GM23248 (cell line): ENCODE measurements at regions not wholly inside any gene's neighbourhood (a gene's known extent, or its start where the extent isn't known, plus 50 kb on each side); places are given as distances from the start of the nearest gene placed in this dataset.
"Not testable (repeated sequence)": the region's sequence is repeated elsewhere in the genome, so short reads cannot be mapped to it uniquely, and the experiment has no call there.

Source experiments
- DNase-seq: peaks from one replicate; pipeline ENCODE4 v3.0.0-alpha.2; 2015
- H2AFZ ChIP-seq: fragments of 200-600 bp; sonication (generic); 2 replicates; pipeline ENCODE4 v1.6.1; 2016; ENCODE audit warnings: antibody characterized with exemption
- H3F3A ChIP-seq: fragments of 200-600 bp; sonication (generic); 2 replicates; pipeline ENCODE4 v1.6.1; 2016; ENCODE audit warnings: mild to moderate bottlenecking, antibody characterized with exemption, mixed run types; ENCODE audit not compliant: insufficient read depth
- H3K27ac ChIP-seq: fragments of 200-600 bp; sonication (generic); 2 replicates; pipeline ENCODE4 v1.5.1; 2016; ENCODE audit warnings: mild to moderate bottlenecking
- H3K27me3 ChIP-seq: fragments of 200-600 bp; sonication (generic); replicated peaks from 2 replicates; pipeline ENCODE4 v1.6.1; 2016; ENCODE audit warnings: mild to moderate bottlenecking; ENCODE audit not compliant: insufficient read depth
- H3K36me3 ChIP-seq: fragments of 200-600 bp; sonication (generic); 2 replicates; pipeline ENCODE4 v1.6.1; 2016; ENCODE audit warnings: low read depth, mild to moderate bottlenecking
- H3K4me1 ChIP-seq: fragments of 200-600 bp; sonication (generic); 2 replicates; pipeline ENCODE4 v1.6.1; 2016; ENCODE audit warnings: mild to moderate bottlenecking; ENCODE audit not compliant: insufficient read depth
- H3K4me2 ChIP-seq: fragments of 200-600 bp; sonication (generic); one replicate; pipeline ENCODE4 v1.6.1; 2016; ENCODE audit warnings: mild to moderate bottlenecking; ENCODE audit not compliant: unreplicated experiment
- H3K4me3 ChIP-seq: fragments of 200-600 bp; sonication (generic); 2 replicates; pipeline ENCODE4 v1.5.1; 2016; ENCODE audit warnings: mild to moderate bottlenecking
- H3K79me2 ChIP-seq: fragments of 200-600 bp; sonication (generic); 2 replicates; pipeline ENCODE4 v1.6.1; 2016; ENCODE audit warnings: mild to moderate bottlenecking; ENCODE audit not compliant: insufficient read depth
- H3K9ac ChIP-seq: fragments of 200-600 bp; sonication (generic); 2 replicates; pipeline ENCODE4 v1.6.1; 2016; ENCODE audit warnings: mild to moderate bottlenecking
- H3K9me2 ChIP-seq: fragments of 200-600 bp; sonication (generic); 2 replicates; pipeline ENCODE4 v1.6.1; 2016; ENCODE audit warnings: mixed run types, mild to moderate bottlenecking, moderate library complexity; ENCODE audit not compliant: insufficient read depth
- H3K9me3 ChIP-seq: fragments of 200-600 bp; sonication (generic); one replicate; pipeline ENCODE4 v1.6.1; 2017; ENCODE audit warnings: low read depth
- H4K20me1 ChIP-seq: fragments of 200-600 bp; sonication (generic); 2 replicates; pipeline ENCODE4 v1.6.0; 2016; ENCODE audit not compliant: insufficient read depth
- EZH2 ChIP-seq: fragments of 200-600 bp; sonication (generic); IDR thresholded peaks from 2 replicates; pipeline ENCODE4 v1.6.1; 2018; ENCODE audit warnings: antibody characterized with exemption, mild to moderate bottlenecking; ENCODE audit not compliant: insufficient read depth, poor library complexity, severe bottlenecking
- EZH2phosphoT487 ChIP-seq: fragments of 200-600 bp; sonication (generic); IDR thresholded peaks from 2 replicates; pipeline ENCODE4 v1.6.1; 2018; ENCODE audit warnings: antibody characterized with exemption, moderate library complexity, mild to moderate bottlenecking, low read depth; ENCODE audit not compliant: insufficient read depth
- WGBS, 2 experiments: methylation state at CpG; one replicate each; pipeline ENCODE4 v1.1.6; 2015 to 2017; ENCODE audit warnings: low lambda C conversion rate in 2 of 2, low coverage in 1 of 2; ENCODE audit errors: missing lambda C conversion rate in 2 of 2; 5-methylcytosine and 5-hydroxymethylcytosine counted together
- in situ Hi-C: fragments of 300-500 bp; cut with MboI; formaldehyde crosslinking; loops from 2 replicates; pipeline ENCODE4 v1.15.0; 2020

GRCh38 chr16:55062442-55062841 lies 131.8 kb downstream of the IRX5 start:
- Histone ChIP-seq H3K79me2 (no peaks in the 10 kb centered on the region), H3K4me2 (no peak overlapping the region), H4K20me1 (no peaks in the 10 kb centered on the region), H3F3A (no peaks in the 10 kb centered on the region), H3K9ac (no peak overlapping the region), H2AFZ (no peak overlapping the region), H3K4me3 (no peak overlapping the region), H3K27me3 (peaks cover 9% of the 10 kb centered on the region; the same call in 1 of the 2 replicates), H3K9me3 (no peaks in the 10 kb centered on the region), H3K27ac (no peak overlapping the region), H3K9me2 (no peaks in the 10 kb centered on the region), H3K36me3 (no peaks in the 10 kb centered on the region), H3K4me1 (no peaks in the 10 kb centered on the region)
- 91% methylated on average over 2 of the region's 2 CpGs for WGBS, 2 experiments
- peak; percentile 28 for DNase-seq
- TF ChIP-seq EZH2phosphoT487 (no peak), EZH2 (no peak)
- in situ Hi-C loops = no loop called here

- in situ Hi-C loops = no loop called here
- WGBS, 2 experiments = 63 to 70% methylated on average over 1 of the region's 1 CpG
Observed at GRCh38 chr16:55072976-55073375, 142.3 kb downstream of the IRX5 start.

GRCh38 chr16:55073830-55074229 lies 143.2 kb downstream of the IRX5 start:
- no peak overlapping the region for H3K4me2 ChIP-seq
- no peak overlapping the region for H3K4me3 ChIP-seq
- no peak overlapping the region for H2AFZ ChIP-seq
- no peaks in the 10 kb centered on the region; the same call in 1 of the 2 replicates for H3K27me3 ChIP-seq
- H3K4me1 ChIP-seq = no peaks in the 10 kb centered on the region
- H3K36me3 ChIP-seq = no peaks in the 10 kb centered on the region
- no peaks in the 10 kb centered on the region for H3F3A ChIP-seq
- no peaks in the 10 kb centered on the region for H4K20me1 ChIP-seq
- no peaks in the 10 kb centered on the region for H3K79me2 ChIP-seq
- no peak overlapping the region for H3K9ac ChIP-seq
- H3K27ac ChIP-seq = no peak overlapping the region
- no peaks in the 10 kb centered on the region for H3K9me2 ChIP-seq
- no peaks in the 10 kb centered on the region for H3K9me3 ChIP-seq
- WGBS, 2 experiments = 79 to 81% methylated on average over 4 of the region's 4 CpGs
- in situ Hi-C loops = no loop called here
- DNase-seq = no peak
- TF ChIP-seq EZH2phosphoT487 = no peak
- TF ChIP-seq EZH2 = no peak

More at GRCh38 chr16:55072976-55073375, 142.3 kb downstream of the IRX5 start:
- Histone ChIP-seq H3K36me3 (no peaks in the 10 kb centered on the region), H3K4me1 (no peaks in the 10 kb centered on the region), H3K9ac (no peak overlapping the region), H3K4me2 (no peak overlapping the region), H3K9me2 (no peaks in the 10 kb centered on the region), H4K20me1 (no peaks in the 10 kb centered on the region), H3K9me3 (no peaks in the 10 kb centered on the region), H3F3A (no peaks in the 10 kb centered on the region), H2AFZ (no peak overlapping the region), H3K4me3 (no peak overlapping the region), H3K27ac (no peak overlapping the region), H3K27me3 (no peaks in the 10 kb centered on the region; the same call in 1 of the 2 replicates), H3K79me2 (no peaks in the 10 kb centered on the region)
- TF ChIP-seq EZH2 (no peak), EZH2phosphoT487 (no peak)
- DNase-seq = no peak

GRCh38 chr16:55075208-55075607 lies 144.5 kb downstream of the IRX5 start:
- H3K27ac ChIP-seq, DNase-seq, H3F3A ChIP-seq, H3K9me3 ChIP-seq, H3K36me3 ChIP-seq, H3K4me2 ChIP-seq, H3K79me2 ChIP-seq, H3K9me2 ChIP-seq, in situ Hi-C loops, H2AFZ ChIP-seq, H3K4me1 ChIP-seq, H4K20me1 ChIP-seq, H3K4me3 ChIP-seq, H3K27me3 ChIP-seq, H3K9ac ChIP-seq: not testable (repeated sequence)
- 67 to 74% methylated on average over 7 of the region's 7 CpGs for WGBS, 2 experiments

- no peak overlapping the region for H3K4me2 ChIP-seq
- H2AFZ ChIP-seq = no peak overlapping the region
- TF ChIP-seq EZH2phosphoT487 = no peak
- no peak for TF ChIP-seq EZH2
- peak; percentile 15 for DNase-seq
- H4K20me1 ChIP-seq = no peaks in the 10 kb centered on the region
- H3K4me1 ChIP-seq = no peaks in the 10 kb centered on the region
- in situ Hi-C loops = no loop called here
- H3K27me3 ChIP-seq = no peaks in the 10 kb centered on the region; the same call in 1 of the 2 replicates
- 50 to 66% methylated on average over 1 of the region's 1 CpG for WGBS, 2 experiments
- no peaks in the 10 kb centered on the region for H3K9me3 ChIP-seq
- no peak overlapping the region for H3K27ac ChIP-seq
- no peaks in the 10 kb centered on the region for H3K9me2 ChIP-seq
- H3K9ac ChIP-seq = no peak overlapping the region
- no peak overlapping the region for H3K4me3 ChIP-seq
- no peaks in the 10 kb centered on the region for H3K36me3 ChIP-seq
- no peaks in the 10 kb centered on the region for H3F3A ChIP-seq
- no peaks in the 10 kb centered on the region for H3K79me2 ChIP-seq
Observed at GRCh38 chr16:55076053-55076452, 145.4 kb downstream of the IRX5 start.
